NT2/D1 (cell line): ENCODE measurements at regions not wholly inside any gene's neighbourhood (a gene's known extent, or its start where the extent isn't known, plus 50 kb on each side); places are given as distances from the start of the nearest gene placed in this dataset.

Source experiments
- DNase-seq: peaks from one replicate; pipeline ENCODE4 v3.0.0-alpha.2; 2011; ENCODE audit warnings: low read depth, low spot score
- H3K27me3 ChIP-seq: 2 replicates; pipeline ENCODE4 v1.6.0; 2011; ENCODE audit warnings: mild to moderate bottlenecking; ENCODE audit not compliant: insufficient read length, insufficient read depth
- H3K36me3 ChIP-seq: 2 replicates; pipeline ENCODE4 v1.6.1; 2011; ENCODE audit warnings: mild to moderate bottlenecking, low read length, mixed read lengths; ENCODE audit not compliant: insufficient read depth, insufficient read length
- H3K4me1 ChIP-seq: 2 replicates; pipeline ENCODE4 v1.5.1; 2011; ENCODE audit not compliant: insufficient read depth, insufficient read length
- H3K4me3 ChIP-seq: 2 replicates; pipeline ENCODE4 v1.5.1; 2011; ENCODE audit warnings: low read depth; ENCODE audit not compliant: insufficient read length
- H3K9ac ChIP-seq: 2 replicates; pipeline ENCODE4 v1.6.0; 2011; ENCODE audit warnings: low read depth; ENCODE audit not compliant: insufficient read length
- H3K9me3 ChIP-seq: 2 replicates; pipeline ENCODE4 v1.5.1; 2011; ENCODE audit warnings: mild to moderate bottlenecking, low read length; ENCODE audit not compliant: insufficient read depth
- SUZ12 ChIP-seq: IDR thresholded peaks from 2 replicates; pipeline ENCODE4 v1.6.1; 2011; ENCODE audit not compliant: insufficient read length, insufficient read depth; ENCODE audit errors: extremely low read depth
- YY1 ChIP-seq: IDR thresholded peaks from 2 replicates; pipeline ENCODE4 v1.6.1; 2011; ENCODE audit not compliant: insufficient read length, insufficient read depth
- ZNF274 ChIP-seq: IDR thresholded peaks from 2 replicates; pipeline ENCODE4 v1.6.1; 2011; ENCODE audit warnings: mild to moderate bottlenecking, low read depth, low read length

GRCh38 chr3:68142441-68142840 is 488.0 kb upstream of the SUCLG2 start:
- DNase-seq: no peak
- no peaks in the 10 kb centered on the region for H3K9me3 ChIP-seq
- TF ChIP-seq YY1: no peak
- no peak for TF ChIP-seq SUZ12
- TF ChIP-seq ZNF274: no peak
- H3K4me1 ChIP-seq: no peaks in the 10 kb centered on the region
- no peak overlapping the region for H3K4me3 ChIP-seq
- no peaks in the 10 kb centered on the region for H3K36me3 ChIP-seq
- no peak overlapping the region for H3K9ac ChIP-seq
- H3K27me3 ChIP-seq: no peaks in the 10 kb centered on the region

GRCh38 chr3:68139897-68140296 is 485.5 kb upstream of the SUCLG2 start:
- TF ChIP-seq SUZ12 (no peak), YY1 (no peak), ZNF274 (no peak)
- no peak for DNase-seq
- Histone ChIP-seq H3K27me3 (no peaks in the 10 kb centered on the region), H3K4me1 (no peaks in the 10 kb centered on the region), H3K9me3 (no peaks in the 10 kb centered on the region), H3K4me3 (no peak overlapping the region), H3K36me3 (no peaks in the 10 kb centered on the region), H3K9ac (no peak overlapping the region)

- H3K9me3 ChIP-seq: no peaks in the 10 kb centered on the region
- H3K4me1 ChIP-seq: no peaks in the 10 kb centered on the region
- no peaks in the 10 kb centered on the region for H3K36me3 ChIP-seq
- TF ChIP-seq YY1: no peak
- TF ChIP-seq ZNF274: no peak
- TF ChIP-seq SUZ12: no peak
- H3K4me3 ChIP-seq: no peak overlapping the region
- no peak overlapping the region for H3K9ac ChIP-seq
- DNase-seq: no peak
- no peaks in the 10 kb centered on the region for H3K27me3 ChIP-seq
Measured at GRCh38 chr3:68136411-68136810, 482.0 kb upstream of the SUCLG2 start.

- Histone ChIP-seq H3K27me3 (no peaks in the 10 kb centered on the region), H3K36me3 (no peaks in the 10 kb centered on the region), H3K4me3 (no peak overlapping the region), H3K9ac (no peak overlapping the region), H3K9me3 (no peaks in the 10 kb centered on the region), H3K4me1 (no peaks in the 10 kb centered on the region)
- DNase-seq: no peak
- TF ChIP-seq SUZ12 (no peak), YY1 (no peak), ZNF274 (no peak)
Measured at GRCh38 chr3:68135067-68135466, 480.7 kb upstream of the SUCLG2 start.

- Histone ChIP-seq H3K9me3 (no peaks in the 10 kb centered on the region), H3K27me3 (no peaks in the 10 kb centered on the region), H3K9ac (no peak overlapping the region), H3K4me1 (no peaks in the 10 kb centered on the region), H3K36me3 (no peaks in the 10 kb centered on the region), H3K4me3 (no peak overlapping the region)
- TF ChIP-seq ZNF274: no peak
- no peak for TF ChIP-seq YY1
- no peak for TF ChIP-seq SUZ12
- peak; percentile 32 for DNase-seq
Measured at GRCh38 chr3:68129065-68129464, 474.7 kb upstream of the SUCLG2 start.

- no peaks in the 10 kb centered on the region for H3K36me3 ChIP-seq
- H3K4me3 ChIP-seq: no peak overlapping the region
- DNase-seq: no peak
- H3K27me3 ChIP-seq: no peaks in the 10 kb centered on the region
- no peaks in the 10 kb centered on the region for H3K9me3 ChIP-seq
- H3K4me1 ChIP-seq: no peaks in the 10 kb centered on the region
- no peak overlapping the region for H3K9ac ChIP-seq
- TF ChIP-seq ZNF274: no peak
- TF ChIP-seq SUZ12: no peak
- no peak for TF ChIP-seq YY1
Measured at GRCh38 chr3:68123231-68123630, 468.8 kb upstream of the SUCLG2 start.

GRCh38 chr3:68121287-68121686 is 466.9 kb upstream of the SUCLG2 start:
- Histone ChIP-seq H3K27me3 (no peaks in the 10 kb centered on the region), H3K36me3 (no peaks in the 10 kb centered on the region), H3K4me1 (no peaks in the 10 kb centered on the region), H3K4me3 (no peak overlapping the region), H3K9ac (no peak overlapping the region), H3K9me3 (no peaks in the 10 kb centered on the region)
- no peak for TF ChIP-seq YY1
- TF ChIP-seq SUZ12: no peak
- DNase-seq: no peak

- Histone ChIP-seq H3K4me1 (no peaks in the 10 kb centered on the region), H3K4me3 (no peak overlapping the region), H3K36me3 (no peaks in the 10 kb centered on the region), H3K9me3 (no peaks in the 10 kb centered on the region), H3K9ac (no peak overlapping the region), H3K27me3 (no peaks in the 10 kb centered on the region)
- TF ChIP-seq YY1: no peak
- TF ChIP-seq SUZ12: no peak
- no peak for TF ChIP-seq ZNF274
- DNase-seq: no peak
Measured at GRCh38 chr3:68116580-68116979, 462.2 kb upstream of the SUCLG2 start.
